HFF-Myc (cell line): ENCODE measurements at regions not wholly inside any gene's neighbourhood (a gene's known extent, or its start where the extent isn't known, plus 50 kb on each side); places are given as distances from the start of the nearest gene placed in this dataset.

ENCODE experiments used
- DNase-seq: peaks from one replicate; pipeline ENCODE4 v3.0.0-alpha.2; 2011; ENCODE audit warnings: low read depth; ENCODE audit errors: extremely low read depth
- H3K4me3 ChIP-seq: replicated peaks from 2 replicates; pipeline ENCODE4 v1.5.1; 2011; ENCODE audit warnings: low read depth, mild to moderate bottlenecking, control low read depth, low read length
- TF ChIP-seq, protein P1 (sequence below): IDR thresholded peaks from 2 replicates; pipeline ENCODE4 v1.5.1; 2012; ENCODE audit warnings: mild to moderate bottlenecking, low read depth, low read length, control low read depth; ENCODE audit errors: missing control alignments

DNA sequence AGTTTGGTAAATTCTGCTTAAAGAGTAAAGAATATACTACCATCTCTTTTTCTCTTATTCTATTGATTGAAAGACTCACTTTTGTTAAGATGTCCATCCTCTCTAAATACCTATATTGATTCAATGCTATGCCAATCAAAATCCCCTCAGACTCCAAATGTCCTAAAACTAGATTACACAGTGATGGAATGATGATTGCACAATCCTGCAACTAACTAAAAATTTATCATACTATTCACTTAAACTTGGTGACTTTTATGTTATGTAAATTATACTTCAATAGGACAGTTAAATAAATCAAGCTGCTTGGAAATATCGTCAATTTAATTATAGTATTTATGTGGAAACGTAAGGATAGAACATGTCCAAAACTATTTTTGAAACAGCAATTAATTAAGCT, 2765.1 kb upstream of the PCDH20 start:
- TF ChIP-seq, protein P1, sequence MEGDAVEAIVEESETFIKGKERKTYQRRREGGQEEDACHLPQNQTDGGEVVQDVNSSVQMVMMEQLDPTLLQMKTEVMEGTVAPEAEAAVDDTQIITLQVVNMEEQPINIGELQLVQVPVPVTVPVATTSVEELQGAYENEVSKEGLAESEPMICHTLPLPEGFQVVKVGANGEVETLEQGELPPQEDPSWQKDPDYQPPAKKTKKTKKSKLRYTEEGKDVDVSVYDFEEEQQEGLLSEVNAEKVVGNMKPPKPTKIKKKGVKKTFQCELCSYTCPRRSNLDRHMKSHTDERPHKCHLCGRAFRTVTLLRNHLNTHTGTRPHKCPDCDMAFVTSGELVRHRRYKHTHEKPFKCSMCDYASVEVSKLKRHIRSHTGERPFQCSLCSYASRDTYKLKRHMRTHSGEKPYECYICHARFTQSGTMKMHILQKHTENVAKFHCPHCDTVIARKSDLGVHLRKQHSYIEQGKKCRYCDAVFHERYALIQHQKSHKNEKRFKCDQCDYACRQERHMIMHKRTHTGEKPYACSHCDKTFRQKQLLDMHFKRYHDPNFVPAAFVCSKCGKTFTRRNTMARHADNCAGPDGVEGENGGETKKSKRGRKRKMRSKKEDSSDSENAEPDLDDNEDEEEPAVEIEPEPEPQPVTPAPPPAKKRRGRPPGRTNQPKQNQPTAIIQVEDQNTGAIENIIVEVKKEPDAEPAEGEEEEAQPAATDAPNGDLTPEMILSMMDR: no peak
- no peak overlapping the region for H3K4me3 ChIP-seq
- DNase-seq: no peak

DNA sequence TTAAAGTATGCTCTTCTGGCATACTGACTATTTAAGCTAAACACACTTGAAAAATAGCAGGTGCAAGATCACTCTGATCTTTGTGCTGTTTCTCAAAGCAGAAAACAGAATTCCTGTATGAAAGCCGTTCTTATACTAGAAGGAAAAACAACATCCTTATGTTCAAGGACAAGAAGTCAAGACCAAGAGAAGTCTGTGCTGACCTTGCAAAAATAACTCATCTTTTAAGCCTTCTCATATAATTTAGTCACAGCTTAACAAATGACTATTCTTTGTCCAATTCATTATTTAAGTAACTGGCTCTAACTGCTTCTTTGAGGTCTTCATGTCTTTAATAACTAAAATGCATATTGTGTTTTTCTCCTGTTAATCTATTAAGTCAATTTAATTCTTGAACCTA, 2750.2 kb upstream of the PCDH20 start:
- TF ChIP-seq, protein P1: no peak
- no peak for DNase-seq
- no peak overlapping the region for H3K4me3 ChIP-seq

DNA sequence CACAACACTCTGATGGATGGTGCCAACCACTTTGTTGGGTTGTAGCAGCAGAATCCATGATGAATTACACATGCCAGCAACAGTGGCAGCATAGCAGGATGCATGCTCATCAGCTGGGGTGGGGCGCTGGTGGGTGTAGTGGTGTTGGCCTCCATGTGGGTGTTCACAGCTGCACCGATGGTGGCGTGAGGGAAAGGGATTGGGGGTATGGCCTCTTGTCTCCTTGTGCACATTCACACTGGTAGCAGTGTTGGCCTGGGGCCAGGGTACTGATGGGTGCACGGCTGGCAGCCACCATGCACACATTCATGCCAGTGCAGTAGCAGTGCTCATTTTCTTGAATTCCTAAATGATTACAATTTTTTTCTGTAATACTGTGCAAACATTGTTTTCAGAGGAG, 2748.8 kb upstream of the PCDH20 start:
- TF ChIP-seq, protein P1: no peak
- DNase-seq: no peak

DNA sequence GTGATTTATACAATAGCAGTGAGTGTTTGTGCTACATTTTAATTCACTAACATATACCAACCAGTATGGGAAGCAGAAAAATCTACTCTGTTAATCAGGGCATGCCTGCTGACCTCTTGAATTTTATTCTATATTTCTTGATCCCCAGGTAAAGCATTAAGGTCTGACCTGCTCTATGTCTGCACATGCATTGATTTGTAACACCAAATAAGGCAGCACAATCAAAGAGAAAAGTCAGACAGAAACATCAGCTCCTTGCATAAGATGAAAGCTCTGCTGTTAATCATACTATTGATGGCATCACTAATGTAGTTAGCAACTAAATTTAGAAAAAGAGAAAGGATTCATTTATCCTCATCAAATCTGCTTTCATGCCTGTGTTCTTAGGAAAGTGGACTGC, 2744.8 kb upstream of the PCDH20 start:
- TF ChIP-seq, protein P1: no peak
- DNase-seq: no peak
- H3K4me3 ChIP-seq: no peak overlapping the region

More for the DNA sequence above, 2748.8 kb upstream of the PCDH20 start:
- H3K4me3 ChIP-seq: no peak overlapping the region

DNA sequence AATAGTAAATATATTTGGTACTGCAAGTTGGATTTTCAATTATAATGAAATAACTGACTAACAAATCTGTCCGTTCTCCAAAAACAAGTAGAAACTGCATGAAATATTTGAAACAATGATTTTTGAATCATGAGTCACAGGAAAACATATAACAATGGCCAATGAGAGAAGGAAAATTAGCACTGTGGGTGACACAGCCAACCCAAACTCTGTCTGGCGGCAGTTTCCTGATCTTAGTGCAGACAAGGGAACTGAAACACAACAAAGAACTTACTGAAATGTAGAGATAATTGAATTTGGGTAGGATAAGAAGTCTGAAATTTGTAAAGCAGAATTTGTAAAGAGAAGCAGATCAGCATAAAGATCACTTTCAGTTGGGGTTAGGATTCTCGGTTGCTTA, 2743.3 kb upstream of the PCDH20 start:
- H3K4me3 ChIP-seq: no peak overlapping the region
- no peak for DNase-seq
- TF ChIP-seq, protein P1: no peak

DNA sequence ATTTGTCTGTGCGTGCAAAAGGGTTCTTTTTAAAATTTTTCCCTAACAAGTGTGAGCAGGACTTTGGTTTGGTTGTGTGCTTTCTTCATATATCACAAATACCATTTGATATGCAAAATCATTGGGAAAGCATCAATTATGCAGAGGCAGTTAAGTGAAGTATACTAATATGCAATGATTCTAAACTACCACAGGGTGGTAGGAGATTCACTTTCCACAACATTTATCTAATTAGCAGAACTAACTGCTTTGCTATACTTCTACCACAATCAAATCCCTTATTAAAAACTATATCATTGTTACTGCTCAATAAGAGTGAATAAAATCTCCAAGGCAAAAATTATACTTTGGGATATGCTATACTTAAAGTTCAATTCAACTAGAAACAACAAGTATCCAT, 2738.9 kb upstream of the PCDH20 start:
- H3K4me3 ChIP-seq: no peak overlapping the region
- DNase-seq: peak; percentile 1
- TF ChIP-seq, protein P1: no peak

DNA sequence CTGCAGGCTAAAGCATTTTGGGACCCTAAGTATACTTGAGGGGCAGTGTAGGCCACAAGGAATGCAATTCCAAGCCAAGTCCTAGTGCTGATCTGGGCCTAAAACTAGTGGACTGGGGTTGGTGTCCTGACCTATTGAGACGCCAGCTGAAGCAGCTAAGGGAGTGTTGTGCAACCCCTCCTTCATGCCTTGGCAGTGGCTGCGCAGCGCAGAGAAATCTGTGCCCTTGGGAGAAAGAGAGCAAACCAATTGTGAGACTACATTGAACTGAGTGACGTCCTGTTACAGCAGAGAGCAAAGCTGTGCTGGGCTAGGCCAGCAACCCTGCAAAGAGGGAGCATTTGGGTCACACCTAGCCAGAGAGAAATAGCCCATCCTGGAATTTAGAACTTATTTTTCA, 2715.0 kb upstream of the PCDH20 start:
- DNase-seq: no peak
- no peak overlapping the region for H3K4me3 ChIP-seq
- TF ChIP-seq, protein P1: no peak
